HG03378 (cell line): ENCODE measurements at regions not wholly inside any gene's neighbourhood (a gene's known extent, or its start where the extent isn't known, plus 50 kb on each side); places are given as distances from the start of the nearest gene placed in this dataset.
A peak's percentile ranks its signal among the peaks of the same experiment; 100 is the strongest.

ENCODE experiments used
- ATAC-seq: cut with Tn5 transposase; IDR thresholded peaks from one replicate; pipeline ENCODE4 v1.9.1; 2021; ENCODE audit warnings: mild to moderate bottlenecking, moderate library complexity; ENCODE audit not compliant: unreplicated experiment

GRCh38 chr1:192518700-192519099, 56.9 kb upstream of the RGS1 start:
- ATAC-seq = peak; percentile 43

- ATAC-seq = no peak
Measured at GRCh38 chr1:192521734-192522133, 53.8 kb upstream of the RGS1 start.

GRCh38 chr1:192522673-192523072, 52.9 kb upstream of the RGS1 start:
- no peak for ATAC-seq

- no peak for ATAC-seq
Measured at GRCh38 chr1:192524223-192524622, 51.4 kb upstream of the RGS1 start.
